Astrocyte (in vitro differentiated cells and primary cell): ENCODE measurements at regions not wholly inside any gene's neighbourhood (a gene's known extent, or its start where the extent isn't known, plus 50 kb on each side); places are given as distances from the start of the nearest gene placed in this dataset.

ENCODE experiments used
- DNase-seq: peaks from one replicate; pipeline ENCODE4 v3.0.0-alpha.2; 2010; ENCODE audit warnings: low read depth
- FAIRE-seq: peaks from 2 replicates; lab custom pipeline; 2011; peaks lifted over from hg19 to GRCh38; lab: Jason Lieb, UNC
- H2AFZ ChIP-seq: 2 replicates; pipeline ENCODE4 v1.6.0; 2012; ENCODE audit warnings: low read depth, low read length, inconsistent platforms
- H3K27ac ChIP-seq: 2 replicates; pipeline ENCODE4 v1.5.1; 2011; ENCODE audit warnings: low read depth, low read length, inconsistent platforms
- H3K27me3 ChIP-seq: 2 replicates; pipeline ENCODE4 v1.6.0; 2011; ENCODE audit warnings: low read length, inconsistent platforms; ENCODE audit not compliant: insufficient read depth
- H3K36me3 ChIP-seq: 2 replicates; pipeline ENCODE4 v1.5.1; 2011; ENCODE audit warnings: low read length, inconsistent platforms; ENCODE audit not compliant: insufficient read depth
- H3K4me1 ChIP-seq: 2 replicates; pipeline ENCODE4 v1.5.1; 2011; ENCODE audit warnings: low read length, inconsistent platforms; ENCODE audit not compliant: insufficient read depth
- H3K4me2 ChIP-seq: 2 replicates; pipeline ENCODE4 v1.6.0; 2012; ENCODE audit warnings: low read length, inconsistent platforms
- H3K4me3 ChIP-seq: 2 replicates; pipeline ENCODE4 v1.5.1; 2011; ENCODE audit warnings: low read depth, mild to moderate bottlenecking, low read length, inconsistent platforms; ENCODE audit not compliant: insufficient read depth
- H3K79me2 ChIP-seq: 2 replicates; pipeline ENCODE4 v1.6.0; 2012; ENCODE audit warnings: mild to moderate bottlenecking, low read length, inconsistent platforms; ENCODE audit not compliant: insufficient read depth
- H3K9ac ChIP-seq: 2 replicates; pipeline ENCODE4 v1.6.0; 2012; ENCODE audit warnings: mild to moderate bottlenecking, low read length, inconsistent platforms
- H3K9me3 ChIP-seq: 2 replicates; pipeline ENCODE4 v1.5.1; 2012; ENCODE audit warnings: low read depth, mild to moderate bottlenecking, low read length, inconsistent platforms; ENCODE audit not compliant: insufficient read depth
- H4K20me1 ChIP-seq: 2 replicates; pipeline ENCODE4 v1.6.0; 2012; ENCODE audit warnings: low read length, inconsistent platforms; ENCODE audit not compliant: insufficient read depth
- H3K27ac Mint-ChIP-seq: one replicate; pipeline ENCODE4 v1.8.0; 2021; ENCODE audit warnings: mild to moderate bottlenecking, mixed read lengths; ENCODE audit not compliant: unreplicated experiment
- H3K27me3 Mint-ChIP-seq: one replicate; pipeline ENCODE4 v1.8.0; 2021; ENCODE audit warnings: low read depth, mixed read lengths; ENCODE audit not compliant: unreplicated experiment
- H3K36me3 Mint-ChIP-seq: one replicate; pipeline ENCODE4 v1.8.0; 2021; ENCODE audit warnings: low read depth, mixed read lengths; ENCODE audit not compliant: unreplicated experiment
- H3K4me1 Mint-ChIP-seq: one replicate; pipeline ENCODE4 v1.8.0; 2021; ENCODE audit warnings: low read depth, mixed read lengths; ENCODE audit not compliant: unreplicated experiment
- H3K4me3 Mint-ChIP-seq: one replicate; pipeline ENCODE4 v1.8.0; 2021; ENCODE audit warnings: mild to moderate bottlenecking, moderate library complexity, mixed read lengths; ENCODE audit not compliant: unreplicated experiment
- H3K9me3 Mint-ChIP-seq: one replicate; pipeline ENCODE4 v1.8.0; 2021; ENCODE audit warnings: mild to moderate bottlenecking, mixed read lengths; ENCODE audit not compliant: unreplicated experiment
- CTCF ChIP-seq: IDR thresholded peaks from 2 replicates; pipeline ENCODE4 v1.5.1; 2011; ENCODE audit warnings: low read depth, mild to moderate bottlenecking, inconsistent platforms, low read length, moderate library complexity; ENCODE audit not compliant: insufficient read depth
- EZH2 ChIP-seq: IDR thresholded peaks from 2 replicates; pipeline ENCODE4 v1.6.1; 2012; ENCODE audit warnings: mild to moderate bottlenecking, low read length, inconsistent platforms; ENCODE audit not compliant: insufficient read depth

- Histone ChIP-seq H3K4me1 (peaks cover 20% of the 10 kb centered on the region), H3K4me3 (no peak overlapping the region), H3K36me3 (no peaks in the 10 kb centered on the region), H3K79me2 (no peaks in the 10 kb centered on the region), H3K27me3 (no peaks in the 10 kb centered on the region), H3K27ac (no peak overlapping the region), H4K20me1 (no peaks in the 10 kb centered on the region), H3K9me3 (no peaks in the 10 kb centered on the region), H3K9ac (no peak overlapping the region), H3K4me2 (no peak overlapping the region), H2AFZ (no peak overlapping the region)
- peak overlapping the region; percentile 45 for H3K4me3 Mint-ChIP-seq
- H3K4me1 Mint-ChIP-seq = peaks cover 28% of the 10 kb centered on the region
- no peaks in the 10 kb centered on the region for H3K9me3 Mint-ChIP-seq
- no peak for FAIRE-seq
- DNase-seq = no peak
- H3K36me3 Mint-ChIP-seq = no peaks in the 10 kb centered on the region
- peaks cover 26% of the 10 kb centered on the region for H3K27me3 Mint-ChIP-seq
- TF ChIP-seq CTCF (no peak), EZH2 (no peak)
- no peak overlapping the region for H3K27ac Mint-ChIP-seq
Observed at GRCh38 chr14:76933515-76933914, 95.0 kb downstream of the IRF2BPL start.

GRCh38 chr14:76931631-76932402 is 96.7 kb downstream of the IRF2BPL start:
- no peak for FAIRE-seq

More at GRCh38 chr14:76931631-76932402, 96.7 kb downstream of the IRF2BPL start:
- TF ChIP-seq CTCF (no peak), EZH2 (no peak)
- Histone ChIP-seq H3K79me2 (no peaks in the 10 kb centered on the region), H3K4me3 (no peak overlapping the region), H3K9ac (no peak overlapping the region), H3K4me2 (no peak overlapping the region), H3K9me3 (no peaks in the 10 kb centered on the region), H3K4me1 (peaks cover 6% of the 10 kb centered on the region), H3K27ac (no peak overlapping the region), H4K20me1 (no peaks in the 10 kb centered on the region), H2AFZ (no peak overlapping the region), H3K27me3 (no peaks in the 10 kb centered on the region), H3K36me3 (no peaks in the 10 kb centered on the region)
- Mint-ChIP-seq H3K27ac (peak overlapping the region; percentile 15), H3K9me3 (no peaks in the 10 kb centered on the region), H3K36me3 (no peaks in the 10 kb centered on the region), H3K4me3 (no peak overlapping the region), H3K4me1 (peaks cover 29% of the 10 kb centered on the region), H3K27me3 (peaks cover 26% of the 10 kb centered on the region)
- no peak for DNase-seq
